Type B pancreatic cell (in vitro differentiated cells): ENCODE measurements at regions not wholly inside any gene's neighbourhood (a gene's known extent, or its start where the extent isn't known, plus 50 kb on each side); places are given as distances from the start of the nearest gene placed in this dataset.

ENCODE experiments used
- DNase-seq: peaks from one replicate; pipeline ENCODE4 v3.0.0; 2021; ENCODE audit warnings: mixed read lengths; ENCODE audit not compliant: unreplicated experiment; ENCODE audit errors: extremely low spot score
- H3K27ac Mint-ChIP-seq: 2 replicates; pipeline ENCODE4 v1.8.0; 2021; ENCODE audit warnings: mild to moderate bottlenecking, mixed read lengths
- H3K27me3 Mint-ChIP-seq: 2 replicates; pipeline ENCODE4 v1.8.0; 2021; ENCODE audit warnings: mixed read lengths
- H3K36me3 Mint-ChIP-seq: 2 replicates; pipeline ENCODE4 v1.8.0; 2021; ENCODE audit warnings: mixed read lengths
- H3K4me1 Mint-ChIP-seq: one replicate; pipeline ENCODE4 v1.8.0; 2021; ENCODE audit warnings: mixed read lengths; ENCODE audit not compliant: unreplicated experiment
- H3K4me3 Mint-ChIP-seq: 2 replicates; pipeline ENCODE4 v1.8.0; 2021; ENCODE audit warnings: mild to moderate bottlenecking, mixed read lengths
- H3K9me3 Mint-ChIP-seq: 2 replicates; pipeline ENCODE4 v1.8.0; 2021; ENCODE audit warnings: mixed read lengths
- CTCF ChIP-seq: fragments of 200-600 bp; sonication (generic); conservative IDR thresholded peaks from 2 replicates; pipeline ENCODE4 v1.5.0; 2021; ENCODE audit warnings: antibody characterized with exemption, mild to moderate bottlenecking

- Mint-ChIP-seq H3K9me3 (no peaks in the 10 kb centered on the region), H3K4me1 (no peaks in the 10 kb centered on the region), H3K36me3 (no peaks in the 10 kb centered on the region), H3K27me3 (no peaks in the 10 kb centered on the region), H3K27ac (no peak overlapping the region), H3K4me3 (no peak overlapping the region)
- DNase-seq = no peak
- TF ChIP-seq CTCF = no peak
Observed at GRCh38 chr4:122065915-122066314, 86.2 kb upstream of the BLTP1 start.

GRCh38 chr4:122065149-122065548 is 87.0 kb upstream of the BLTP1 start:
- no peak for DNase-seq
- Mint-ChIP-seq H3K9me3 (no peaks in the 10 kb centered on the region), H3K4me1 (no peaks in the 10 kb centered on the region), H3K27me3 (no peaks in the 10 kb centered on the region), H3K4me3 (no peak overlapping the region), H3K27ac (no peak overlapping the region), H3K36me3 (no peaks in the 10 kb centered on the region)
- TF ChIP-seq CTCF = no peak

GRCh38 chr4:122053186-122053585 is 98.9 kb upstream of the BLTP1 start:
- Mint-ChIP-seq H3K9me3 (no peaks in the 10 kb centered on the region), H3K27ac (no peak overlapping the region), H3K27me3 (no peaks in the 10 kb centered on the region), H3K4me3 (no peak overlapping the region), H3K36me3 (no peaks in the 10 kb centered on the region), H3K4me1 (peaks cover 11% of the 10 kb centered on the region)
- DNase-seq = no peak
- no peak for TF ChIP-seq CTCF

GRCh38 chr4:122052677-122053076 is 99.5 kb upstream of the BLTP1 start:
- Mint-ChIP-seq H3K4me3 (no peak overlapping the region), H3K4me1 (peaks cover 11% of the 10 kb centered on the region), H3K36me3 (no peaks in the 10 kb centered on the region), H3K27ac (no peak overlapping the region), H3K9me3 (no peaks in the 10 kb centered on the region), H3K27me3 (no peaks in the 10 kb centered on the region)
- TF ChIP-seq CTCF = no peak
- no peak for DNase-seq

GRCh38 chr4:122050841-122051240 is 99.0 kb upstream of the TRPC3 start:
- Mint-ChIP-seq H3K27me3 (no peaks in the 10 kb centered on the region), H3K4me1 (peaks cover 8% of the 10 kb centered on the region), H3K4me3 (no peak overlapping the region), H3K36me3 (no peaks in the 10 kb centered on the region), H3K27ac (no peak overlapping the region), H3K9me3 (no peaks in the 10 kb centered on the region)
- DNase-seq = no peak
- no peak for TF ChIP-seq CTCF
